T-cell (primary cell): ENCODE measurements at regions not wholly inside any gene's neighbourhood (a gene's known extent, or its start where the extent isn't known, plus 50 kb on each side); places are given as distances from the start of the nearest gene placed in this dataset.

Source experiments
- ATAC-seq, 4 experiments: fragments of 200-7000 bp in 3 of 4; fragments of 150-1000 bp in 1 of 4; cut with Tn5 transposase; replicated peaks in 1 of 4; 1 replicate in 3 of 4; 2 replicates in 1 of 4; pipeline ENCODE4 v1.10.0; 2021; ENCODE audit warnings: moderate library complexity in 3 of 4, mild to moderate bottlenecking in 2 of 4, moderate number of reproducible peaks in 1 of 4
- CTCF ChIA-PET, 2 donors: fragments of 300-600 bp; sonication (Branson Sonifier 250); formaldehyde crosslinking; loops; one replicate each; lab custom pipeline; 2022; ENCODE audit warnings: antibody characterized with exemption in 2 of 2; lab: Charles Lee
- POLR2A ChIA-PET, 2 donors: fragments of 300-600 bp; sonication (Branson Sonifier 250); formaldehyde crosslinking; loops; one replicate each; lab custom pipeline; 2022; ENCODE audit warnings: antibody characterized with exemption in 2 of 2; lab: Charles Lee
- DNase-seq, 35 experiments: peaks; one replicate each; pipeline versions ENCODE4 v3.0.0 to v3.0.0-alpha.2; 2013 to 2023
- H3K27ac ChIP-seq: one replicate; pipeline ENCODE4 v1.5.1; 2013; ENCODE audit warnings: low read length
- H3K27me3 ChIP-seq, 2 experiments: replicated peaks in 1 of 2; 1 replicate in 1 of 2; 2 replicates in 1 of 2; pipeline versions ENCODE4 v1.6.1 to v1.7.0; 2013; ENCODE audit warnings: low read length in 1 of 2, mixed read lengths in 1 of 2; ENCODE audit not compliant: control insufficient read depth in 2 of 2, insufficient read depth in 2 of 2; ENCODE audit errors: extremely low read depth in 1 of 2
- H3K36me3 ChIP-seq, 2 donors: 1 replicate in 1 of 2; 2 replicates in 1 of 2; pipeline versions ENCODE4 v1.6.1 to v1.7.0; 2013; ENCODE audit warnings: low read length in 1 of 2; ENCODE audit not compliant: control insufficient read depth in 2 of 2, insufficient read depth in 1 of 2; ENCODE audit errors: extremely low read depth in 1 of 2
- H3K4me1 ChIP-seq, 2 experiments: 1 replicate in 1 of 2; 2 replicates in 1 of 2; pipeline versions ENCODE4 v1.6.1 to v1.7.0; 2013; ENCODE audit warnings: low read length in 2 of 2, mixed read lengths in 1 of 2; ENCODE audit not compliant: insufficient read depth in 2 of 2, control insufficient read depth in 1 of 2; ENCODE audit errors: extremely low read depth in 1 of 2
- H3K4me3 ChIP-seq, 2 donors: 1 replicate in 1 of 2; 2 replicates in 1 of 2; pipeline versions ENCODE4 v1.5.1 to v1.7.0; 2013; ENCODE audit warnings: mild to moderate bottlenecking in 2 of 2, low read length in 1 of 2, moderate library complexity in 1 of 2; ENCODE audit not compliant: control insufficient read depth in 1 of 2; ENCODE audit errors: extremely low read depth in 1 of 2
- H3K9me3 ChIP-seq: 2 replicates; pipeline ENCODE4 v1.7.0; 2013
- H3K27ac Mint-ChIP-seq, 2 donors: one replicate each; pipeline ENCODE4 v1.8.0; 2020 to 2021; ENCODE audit warnings: mild to moderate bottlenecking in 2 of 2, mixed read lengths in 2 of 2
- H3K27me3 Mint-ChIP-seq, 2 donors: one replicate each; pipeline ENCODE4 v1.8.0; 2021 to 2022; ENCODE audit warnings: mixed read lengths in 2 of 2
- H3K36me3 Mint-ChIP-seq: one replicate; pipeline ENCODE4 v1.8.0; 2021; ENCODE audit warnings: mixed read lengths
- H3K4me1 Mint-ChIP-seq, 3 donors: one replicate each; pipeline ENCODE4 v1.8.0; 2020 to 2022; ENCODE audit warnings: mixed read lengths in 3 of 3, mild to moderate bottlenecking in 1 of 3
- H3K4me3 Mint-ChIP-seq, 3 donors: one replicate each; pipeline ENCODE4 v1.8.0; 2020 to 2022; ENCODE audit warnings: mild to moderate bottlenecking in 3 of 3, mixed read lengths in 3 of 3, moderate library complexity in 3 of 3
- H3K9me3 Mint-ChIP-seq, 3 donors: one replicate each; pipeline ENCODE4 v1.8.0; 2020 to 2022; ENCODE audit warnings: mixed read lengths in 3 of 3
- WGBS: methylation state at CpG from one replicate; pipeline ENCODE4 v1.1.5; 2013; ENCODE audit warnings: missing lambda C conversion rate; ENCODE audit not compliant: insufficient coverage; 5-methylcytosine and 5-hydroxymethylcytosine counted together

- no peaks in the 10 kb centered on the region for H3K4me1 Mint-ChIP-seq
- DNase-seq (no peak), ATAC-seq (no peak)
- no peaks in the 10 kb centered on the region for H3K36me3 ChIP-seq
- no peaks in the 10 kb centered on the region for H3K9me3 ChIP-seq
- CTCF ChIA-PET = no interaction called here
- 76% methylated on average over 4 of the region's 4 CpGs for WGBS
- no peak overlapping the region for H3K27ac Mint-ChIP-seq
- H3K4me1 ChIP-seq = no peaks in the 10 kb centered on the region
- no peaks in the 10 kb centered on the region for H3K9me3 Mint-ChIP-seq
- no peak overlapping the region for H3K4me3 Mint-ChIP-seq
- no peak overlapping the region for H3K27ac ChIP-seq
- POLR2A ChIA-PET = no interaction called here
- H3K27me3 Mint-ChIP-seq = peaks cover 13 to 43% of the 10 kb centered on the region in 2 donors
- H3K4me3 ChIP-seq = no peak overlapping the region
- H3K36me3 Mint-ChIP-seq = no peaks in the 10 kb centered on the region
- H3K27me3 ChIP-seq = peaks cover 0 to 61% of the 10 kb centered on the region in 2 experiments
These were observed 140.1 kb downstream of the RBFOX3 start for GRCh38 chr17:79470754-79471153.

GRCh38 chr17:79469646-79470045, 141.2 kb downstream of the RBFOX3 start:
- no peak overlapping the region for H3K27ac Mint-ChIP-seq
- no peak overlapping the region for H3K27ac ChIP-seq

GRCh38 chr17:79468183-79468944, 142.5 kb downstream of the RBFOX3 start:
- Mint-ChIP-seq H3K9me3 (no peaks in the 10 kb centered on the region), H3K27me3 (peaks cover 0 to 23% of the 10 kb centered on the region in 2 donors), H3K4me3 (no peak overlapping the region), H3K36me3 (no peaks in the 10 kb centered on the region), H3K27ac (no peak overlapping the region), H3K4me1 (no peaks in the 10 kb centered on the region)
- H3K4me1 ChIP-seq = no peaks in the 10 kb centered on the region
- peaks cover 0 to 49% of the 10 kb centered on the region in 2 experiments for H3K27me3 ChIP-seq
- H3K4me3 ChIP-seq = no peak overlapping the region
- H3K36me3 ChIP-seq = no peaks in the 10 kb centered on the region
- H3K27ac ChIP-seq = no peak overlapping the region
- CTCF ChIA-PET = no interaction called here
- DNase-seq (no peak), ATAC-seq (no peak)
- H3K9me3 ChIP-seq = no peaks in the 10 kb centered on the region
- POLR2A ChIA-PET = no interaction called here
- WGBS = 87% methylated on average over 5 of the region's 5 CpGs

More at GRCh38 chr17:79469646-79470045, 141.2 kb downstream of the RBFOX3 start:
- no peak for ATAC-seq
- Mint-ChIP-seq H3K9me3 (no peaks in the 10 kb centered on the region), H3K4me1 (no peaks in the 10 kb centered on the region), H3K4me3 (no peak overlapping the region), H3K27me3 (peaks cover 3 to 35% of the 10 kb centered on the region in 2 donors), H3K36me3 (no peaks in the 10 kb centered on the region)
- peaks cover 0 to 53% of the 10 kb centered on the region in 2 experiments for H3K27me3 ChIP-seq
- no peak overlapping the region for H3K4me3 ChIP-seq
- POLR2A ChIA-PET = no interaction called here
- no peaks in the 10 kb centered on the region for H3K4me1 ChIP-seq
- 95% methylated on average over 6 of the region's 13 CpGs for WGBS
- no peaks in the 10 kb centered on the region for H3K9me3 ChIP-seq
- CTCF ChIA-PET = no interaction called here
- no peaks in the 10 kb centered on the region for H3K36me3 ChIP-seq
- no peak for DNase-seq

GRCh38 chr17:79466562-79467350, 144.1 kb downstream of the RBFOX3 start:
- no peak for ATAC-seq
- no peaks in the 10 kb centered on the region for H3K4me1 Mint-ChIP-seq
- no peak for DNase-seq
- H3K36me3 Mint-ChIP-seq = no peaks in the 10 kb centered on the region
- WGBS = 85% methylated on average over 4 of the region's 16 CpGs
- Histone ChIP-seq H3K36me3 (no peaks in the 10 kb centered on the region), H3K27ac (no peak overlapping the region), H3K9me3 (no peaks in the 10 kb centered on the region), H3K27me3 (peaks cover 0 to 43% of the 10 kb centered on the region in 2 experiments), H3K4me3 (no peak overlapping the region), H3K4me1 (no peaks in the 10 kb centered on the region)
- no peak overlapping the region for H3K27ac Mint-ChIP-seq
- CTCF ChIA-PET = no interaction called here
- H3K27me3 Mint-ChIP-seq = peaks cover 0 to 23% of the 10 kb centered on the region in 2 donors
- peaks cover 0 to 3% (median 0%) of the 10 kb centered on the region in 3 donors for H3K9me3 Mint-ChIP-seq
- H3K4me3 Mint-ChIP-seq = no peak overlapping the region
- POLR2A ChIA-PET = no interaction called here

GRCh38 chr17:79465681-79466025, 145.2 kb downstream of the RBFOX3 start:
- no peaks in the 10 kb centered on the region for H3K4me1 Mint-ChIP-seq
- H3K36me3 Mint-ChIP-seq = no peaks in the 10 kb centered on the region
- H3K36me3 ChIP-seq = no peaks in the 10 kb centered on the region
- DNase-seq (no peak), ATAC-seq (no peak)
- H3K4me3 ChIP-seq = no peak overlapping the region
- no peaks in the 10 kb centered on the region for H3K4me1 ChIP-seq
- no peak overlapping the region for H3K4me3 Mint-ChIP-seq
- H3K9me3 ChIP-seq = no peaks in the 10 kb centered on the region
- POLR2A ChIA-PET = no interaction called here
- 73% methylated on average over 14 of the region's 14 CpGs for WGBS
- no peak overlapping the region for H3K27ac Mint-ChIP-seq
- H3K9me3 Mint-ChIP-seq = peaks cover 0 to 3% (median 0%) of the 10 kb centered on the region in 3 donors
- CTCF ChIA-PET = no interaction called here
- H3K27ac ChIP-seq = no peak overlapping the region
- peaks cover 0 to 36% of the 10 kb centered on the region in 2 experiments for H3K27me3 ChIP-seq
- H3K27me3 Mint-ChIP-seq = peaks cover 0 to 19% of the 10 kb centered on the region in 2 donors

- Mint-ChIP-seq H3K4me1 (no peaks in the 10 kb centered on the region), H3K27me3 (peaks cover 0 to 19% of the 10 kb centered on the region in 2 donors), H3K9me3 (peaks cover 0 to 3% (median 0%) of the 10 kb centered on the region in 3 donors), H3K27ac (no peak overlapping the region), H3K4me3 (no peak overlapping the region), H3K36me3 (no peaks in the 10 kb centered on the region)
- CTCF ChIA-PET = interaction anchor here in 1 of 2 donors (0.6 kb wide), 1 partner anchor 681 kb away, joined by 3 read pairs; no protein-coding TSS in a partner anchor
- DNase-seq (no peak), ATAC-seq (no peak)
- Histone ChIP-seq H3K36me3 (no peaks in the 10 kb centered on the region), H3K4me3 (no peak overlapping the region), H3K27ac (no peak overlapping the region), H3K9me3 (no peaks in the 10 kb centered on the region), H3K4me1 (no peaks in the 10 kb centered on the region), H3K27me3 (peaks cover 0 to 33% of the 10 kb centered on the region in 2 experiments)
- POLR2A ChIA-PET = no interaction called here
- WGBS = 56% methylated on average over 25 of the region's 25 CpGs
These were observed 145.7 kb downstream of the RBFOX3 start for GRCh38 chr17:79465011-79465680.
